HTR-8/SVneo (cell line): ENCODE measurements at regions not wholly inside any gene's neighbourhood (a gene's known extent, or its start where the extent isn't known, plus 50 kb on each side); places are given as distances from the start of the nearest gene placed in this dataset.
"Not testable (repeated sequence)": the region's sequence is repeated elsewhere in the genome, so short reads cannot be mapped to it uniquely, and the experiment has no call there.

Source experiments
- DNase-seq: peaks from one replicate; pipeline ENCODE4 v3.0.0; 2011; ENCODE audit warnings: low spot score, mixed read lengths; ENCODE audit not compliant: insufficient read length
- FAIRE-seq: peaks from 2 replicates; lab custom pipeline; 2011; peaks lifted over from hg19 to GRCh38; lab: Jason Lieb, UNC

GRCh38 chr4:180296036-180296599 is 1947.1 kb upstream of the TENM3 start:
- FAIRE-seq (no peak), DNase-seq (no peak)

- FAIRE-seq (no peak), DNase-seq (no peak)
Measured at GRCh38 chr4:180304321-180304720, 1938.9 kb upstream of the TENM3 start.

- no peak for FAIRE-seq
- DNase-seq, result no peak
Measured at GRCh38 chr4:180310616-180311015, 1932.6 kb upstream of the TENM3 start.

- FAIRE-seq (no peak), DNase-seq (no peak)
Measured at GRCh38 chr4:180314972-180315371, 1928.2 kb upstream of the TENM3 start.

- no peak for FAIRE-seq
- DNase-seq, result no peak
Measured at GRCh38 chr4:180330521-180330920, 1912.7 kb upstream of the TENM3 start.

- DNase-seq, result no peak
- no peak for FAIRE-seq
Measured at GRCh38 chr4:180333162-180333561, 1910.0 kb upstream of the TENM3 start.

- DNase-seq, result no peak
- FAIRE-seq, result no peak
Measured at GRCh38 chr4:180335566-180335965, 1907.6 kb upstream of the TENM3 start.

GRCh38 chr4:180336494-180337090 is 1906.6 kb upstream of the TENM3 start:
- DNase-seq, result no peak
- FAIRE-seq, result no peak

- FAIRE-seq, result no peak
- DNase-seq, result no peak
Measured at GRCh38 chr4:180341926-180342325, 1901.3 kb upstream of the TENM3 start.

- no peak for DNase-seq
- no peak for FAIRE-seq
Measured at GRCh38 chr4:180350901-180351300, 1892.3 kb upstream of the TENM3 start.

- DNase-seq (no peak), FAIRE-seq (no peak)
Measured at GRCh38 chr4:180356766-180357165, 1886.4 kb upstream of the TENM3 start.

GRCh38 chr4:180360113-180360512 is 1883.1 kb upstream of the TENM3 start:
- not testable (repeated sequence) for DNase-seq, FAIRE-seq

GRCh38 chr4:180363815-180364214 is 1879.4 kb upstream of the TENM3 start:
- peak; percentile 46 for FAIRE-seq
- no peak for DNase-seq

GRCh38 chr4:180372691-180373090 is 1870.5 kb upstream of the TENM3 start:
- DNase-seq (no peak), FAIRE-seq (no peak)

GRCh38 chr4:180377741-180378140 is 1865.5 kb upstream of the TENM3 start:
- DNase-seq (no peak), FAIRE-seq (no peak)

- DNase-seq, result peak; percentile 3
- FAIRE-seq, result no peak
Measured at GRCh38 chr4:180380733-180381132, 1862.5 kb upstream of the TENM3 start.

- FAIRE-seq, result no peak
- DNase-seq, result no peak
Measured at GRCh38 chr4:180391613-180392012, 1851.6 kb upstream of the TENM3 start.

GRCh38 chr4:180394312-180394711 is 1848.9 kb upstream of the TENM3 start:
- DNase-seq, result no peak
- FAIRE-seq, result no peak

- FAIRE-seq (no peak), DNase-seq (no peak)
Measured at GRCh38 chr4:180394730-180395129, 1848.5 kb upstream of the TENM3 start.

GRCh38 chr4:180398564-180398963 is 1844.6 kb upstream of the TENM3 start:
- FAIRE-seq (no peak), DNase-seq (no peak)

- DNase-seq (no peak), FAIRE-seq (no peak)
Measured at GRCh38 chr4:180407275-180407885, 1835.8 kb upstream of the TENM3 start.
